Eye (tissue), 1 donor: ENCODE measurements at regions not wholly inside any gene's neighbourhood (a gene's known extent, or its start where the extent isn't known, plus 50 kb on each side); places are given as distances from the start of the nearest gene placed in this dataset.
"Not testable (repeated sequence)": the region's sequence is repeated elsewhere in the genome, so short reads cannot be mapped to it uniquely, and the experiment has no call there.

Experiments used
- DNase-seq: peaks from one replicate; pipeline ENCODE4 v3.0.0-alpha.2; 2015

DNA sequence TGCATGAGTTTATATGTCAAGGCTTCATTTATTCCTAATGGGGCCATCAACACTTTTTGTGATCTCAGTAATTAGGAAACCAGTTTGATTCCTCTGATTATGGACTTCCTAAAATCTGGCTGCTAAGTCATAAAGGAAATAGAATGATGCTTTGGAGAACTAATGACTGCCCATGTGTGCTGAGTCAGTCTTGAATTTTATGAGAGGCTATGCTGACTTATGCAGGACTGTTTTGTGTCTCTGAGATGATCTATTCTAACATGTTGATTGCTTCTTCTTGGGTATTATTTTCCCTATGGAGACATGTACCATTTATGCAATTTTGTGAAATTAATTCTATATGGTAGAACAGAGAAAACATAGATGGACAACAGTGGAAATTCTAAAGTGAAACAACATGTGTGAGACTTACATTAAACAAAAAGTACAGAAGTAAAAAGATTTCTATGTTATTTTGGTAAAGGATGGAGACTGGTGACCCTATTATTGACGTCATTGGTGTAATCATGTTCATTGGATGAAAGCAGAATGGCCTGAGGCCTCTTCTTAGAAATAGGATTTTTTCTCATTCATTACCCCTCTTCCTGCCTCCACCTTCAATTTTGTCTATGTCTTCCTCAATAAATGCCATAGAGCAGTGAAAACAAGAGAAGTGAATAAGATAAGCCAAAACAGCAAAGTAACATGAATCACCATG, 1658.2 kb upstream of the PIK3C3 start:
- no peak for DNase-seq

DNA sequence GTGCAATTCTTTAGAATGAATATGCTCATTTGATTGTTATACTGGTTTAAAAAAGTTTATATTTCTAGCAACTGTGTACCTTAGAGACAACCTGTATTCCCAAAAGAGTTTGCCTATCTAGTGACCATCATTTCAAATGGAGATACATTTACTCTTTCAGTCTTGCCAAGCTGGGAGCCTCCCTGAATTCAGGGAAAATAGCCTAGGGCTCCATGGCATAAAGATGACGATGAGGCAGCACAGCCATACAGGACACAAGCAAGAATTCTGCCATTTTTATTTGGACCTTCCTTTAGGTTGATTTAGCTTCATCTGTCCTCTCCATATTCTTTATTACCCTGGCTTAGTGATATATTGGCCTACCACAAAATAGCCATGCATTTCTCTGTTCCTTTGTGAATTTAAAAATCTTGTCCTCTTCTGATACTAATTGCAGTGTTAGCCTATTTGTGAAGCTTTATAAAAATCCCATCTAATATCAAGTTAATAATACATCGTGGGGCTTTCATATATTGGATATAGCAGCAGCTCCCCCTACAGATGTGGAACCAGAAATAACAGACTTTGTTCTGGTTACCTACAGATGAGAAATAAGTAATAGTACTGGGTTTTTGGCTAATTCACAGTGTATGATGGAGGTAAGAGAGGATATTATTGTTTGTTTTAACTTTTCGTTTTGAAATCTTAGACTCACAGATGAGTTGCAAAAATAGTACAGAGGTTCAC, 1661.9 kb upstream of the PIK3C3 start:
- DNase-seq, result peak; percentile 8

GRCh38 chr18:40283560-40283959, 1671.5 kb upstream of the PIK3C3 start:
- peak; percentile 16 for DNase-seq

GRCh38 chr18:40281356-40281755, 1673.7 kb upstream of the PIK3C3 start:
- not testable (repeated sequence) for DNase-seq

GRCh38 chr18:40274618-40275196, 1680.3 kb upstream of the PIK3C3 start:
- DNase-seq, result no peak

DNA sequence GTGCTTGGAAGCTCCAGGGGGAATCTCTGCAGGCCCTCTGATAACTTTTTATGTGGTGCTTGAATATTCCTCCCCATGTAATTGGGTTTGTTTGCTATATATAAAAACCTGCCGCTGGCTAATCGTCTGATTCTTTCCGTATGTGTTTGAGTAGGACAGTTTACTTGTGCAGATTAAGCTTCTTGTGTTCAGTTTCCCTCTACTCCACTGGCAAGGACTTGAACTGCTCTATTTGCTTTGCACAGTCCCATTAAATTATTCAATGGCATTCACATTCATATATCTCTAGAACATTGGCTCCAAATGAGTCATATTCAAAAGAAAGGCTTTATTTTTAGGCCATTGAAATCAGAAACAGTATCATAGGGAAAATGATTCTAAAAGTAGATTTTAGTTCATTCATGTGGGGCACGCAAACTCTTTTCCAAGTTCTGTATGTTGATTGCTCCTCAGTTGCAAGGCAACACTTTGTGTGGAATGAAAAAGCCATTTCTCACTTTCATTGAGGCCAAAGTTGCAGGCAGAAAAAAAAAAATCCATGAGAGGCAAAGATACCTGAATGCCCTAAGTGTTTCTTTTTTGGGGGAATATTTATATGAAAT, 1682.3 kb upstream of the PIK3C3 start:
- DNase-seq, result no peak

DNA sequence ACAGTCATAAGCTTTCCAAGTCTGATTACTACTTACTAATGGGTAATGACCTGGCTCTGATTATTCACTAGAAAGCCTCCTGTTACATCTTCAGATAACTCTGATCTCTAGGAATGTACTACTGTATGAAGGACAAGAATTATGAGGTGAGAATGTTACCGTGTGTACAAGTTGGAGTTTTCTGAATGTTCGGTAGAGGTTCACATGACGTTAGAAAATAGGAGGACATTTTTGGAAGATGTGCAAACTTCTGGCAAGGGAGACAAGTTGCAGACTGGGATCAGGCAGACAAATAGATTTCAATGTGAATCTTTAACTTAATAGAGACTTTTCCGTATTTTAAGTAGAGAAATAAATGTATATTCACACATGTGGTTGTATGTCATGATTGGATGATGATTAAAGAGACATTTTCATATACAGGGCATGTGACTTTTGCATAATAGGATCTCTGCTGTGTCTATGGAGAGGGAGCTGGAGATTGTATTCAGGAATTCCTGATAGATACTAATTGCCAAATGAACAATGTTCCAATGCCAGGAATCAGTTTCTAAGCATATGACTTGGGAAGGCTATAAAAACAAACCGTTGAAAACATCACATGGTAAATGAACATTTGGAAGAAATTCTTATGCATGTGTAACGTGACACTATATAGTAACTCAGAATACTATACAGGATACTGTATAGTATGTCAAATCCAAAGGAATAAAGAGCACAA, 1695.8 kb upstream of the PIK3C3 start:
- no peak for DNase-seq

DNA sequence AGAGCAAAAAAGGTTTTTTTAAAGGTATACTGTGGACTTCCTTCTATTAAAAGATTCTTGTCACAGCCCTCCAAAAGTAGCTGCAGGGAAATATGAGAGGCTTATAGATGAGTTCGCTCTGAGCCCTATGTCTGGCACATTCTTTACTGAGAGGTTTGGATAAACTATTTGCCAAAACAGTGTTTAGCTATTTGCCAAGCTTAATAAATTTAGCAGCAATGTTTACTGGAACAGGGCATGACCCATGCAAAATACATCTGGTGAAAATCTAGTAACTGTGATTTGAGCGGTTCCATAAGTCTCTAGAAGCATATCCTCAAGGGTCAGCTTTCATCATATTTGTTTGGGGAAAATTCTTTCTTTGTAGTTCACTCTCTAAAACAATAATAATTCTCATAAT, 1696.7 kb upstream of the PIK3C3 start:
- DNase-seq, result peak; percentile 1

DNA sequence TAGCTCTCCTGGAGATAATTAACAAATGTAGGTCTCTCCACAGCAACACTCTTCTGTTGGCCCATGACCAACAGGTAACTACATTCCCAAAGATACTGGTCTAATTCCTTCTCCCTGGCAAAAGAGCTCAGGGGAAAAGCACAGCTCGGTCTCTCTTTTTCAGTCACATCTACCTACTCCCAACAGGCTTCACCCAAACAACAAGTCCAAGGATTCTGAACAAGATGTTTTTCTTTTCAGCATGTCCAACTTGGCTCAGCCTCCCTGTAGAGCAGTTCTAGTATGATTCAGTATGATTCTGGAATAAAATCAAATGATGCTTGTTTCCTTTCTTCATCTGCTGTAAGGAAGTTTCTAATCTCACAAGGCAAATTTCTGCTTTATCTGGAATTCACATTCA, 1704.8 kb upstream of the PIK3C3 start:
- DNase-seq, result no peak

- no peak for DNase-seq
These were observed 1705.5 kb upstream of the PIK3C3 start for GRCh38 chr18:40249390-40250080.

DNA sequence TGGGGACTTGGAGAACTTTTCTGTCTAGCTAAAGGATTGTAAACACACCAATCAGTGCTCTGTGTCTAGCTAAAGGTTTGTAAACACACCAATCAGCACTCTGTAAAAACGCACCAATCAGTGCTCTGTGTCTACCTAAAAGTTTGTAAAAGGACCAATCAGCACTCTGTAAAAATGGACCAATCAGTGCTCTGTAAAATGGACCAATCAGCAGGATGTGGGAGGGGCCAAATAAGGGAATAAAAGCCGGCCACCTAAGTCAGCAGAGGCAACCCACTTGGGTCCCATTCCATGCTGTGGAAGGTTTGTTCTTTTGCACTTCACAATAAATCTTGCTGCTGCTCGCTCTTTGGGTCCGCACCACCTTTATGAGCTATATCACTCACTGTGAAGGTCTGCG, 1709.4 kb upstream of the PIK3C3 start:
- not testable (repeated sequence) for DNase-seq

DNA sequence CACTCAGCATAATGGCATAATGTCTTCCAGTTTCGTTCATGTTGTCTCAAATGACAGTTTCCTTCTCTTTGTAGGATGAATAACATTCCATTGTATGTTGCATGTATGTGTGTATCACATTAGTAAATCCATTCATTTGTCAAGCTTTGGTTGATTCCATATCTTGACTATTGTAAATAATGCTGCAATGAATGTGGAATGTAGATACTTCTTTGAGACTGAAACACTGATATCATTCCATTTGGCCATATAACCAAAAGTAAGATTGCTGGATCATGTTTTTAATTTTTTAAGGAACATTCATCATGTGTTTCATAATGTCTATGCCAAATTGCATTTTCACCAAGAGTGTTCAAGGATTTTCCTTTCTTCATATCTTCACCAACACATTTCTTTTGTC, 1711.4 kb upstream of the PIK3C3 start:
- DNase-seq, result no peak

DNA sequence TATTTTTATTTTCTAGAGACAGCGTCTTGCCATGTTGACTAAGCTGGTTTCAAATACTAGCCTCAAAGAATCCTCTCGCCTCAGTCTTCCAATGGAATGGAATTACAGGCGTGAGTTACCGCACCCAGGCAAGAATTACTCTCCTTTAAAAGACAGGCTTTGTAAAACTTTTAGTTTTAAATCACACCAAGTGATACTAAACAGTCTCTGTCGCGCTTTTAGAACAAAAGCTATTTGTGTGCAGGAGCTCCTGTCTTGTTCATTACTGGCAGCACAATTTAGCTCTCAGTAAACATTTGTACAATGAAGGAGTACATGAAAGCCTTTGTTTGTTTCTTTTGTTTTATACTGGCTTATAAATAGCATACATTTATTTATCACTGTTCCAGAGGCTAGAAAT, 1719.2 kb upstream of the PIK3C3 start:
- DNase-seq, result no peak

- DNase-seq, result no peak
These were observed 1719.7 kb upstream of the PIK3C3 start for GRCh38 chr18:40235323-40235722.

DNA sequence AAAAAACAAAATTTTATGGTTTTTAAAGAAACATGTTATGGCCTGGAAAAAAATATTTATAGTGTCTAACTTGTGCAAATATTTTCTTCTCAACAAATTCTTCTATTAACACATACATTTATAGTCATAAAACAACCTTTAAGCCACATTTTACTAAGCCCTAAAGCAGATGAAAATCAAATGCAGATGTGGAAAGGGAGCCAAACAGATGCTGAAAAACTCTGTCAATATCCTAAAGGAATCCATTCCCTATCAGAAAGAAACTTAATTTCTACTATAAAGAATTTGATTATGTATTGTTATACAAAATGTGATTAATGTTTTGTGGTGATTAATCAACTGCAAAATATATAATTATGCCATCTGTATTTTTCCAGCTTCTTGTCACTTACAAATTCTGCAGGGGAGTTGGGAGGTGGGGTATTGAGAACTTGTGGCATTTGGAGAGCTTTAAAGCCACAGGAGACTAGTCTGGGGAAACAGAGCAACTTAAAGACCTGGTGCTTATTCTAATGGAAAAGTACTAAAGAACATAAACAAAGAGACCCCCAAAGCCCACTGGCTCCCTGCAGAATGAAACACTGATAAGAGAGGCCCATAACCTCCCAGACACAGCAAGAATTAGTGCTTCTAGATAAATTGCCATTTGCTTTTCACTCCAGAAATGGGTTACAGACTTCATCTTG, 1721.0 kb upstream of the PIK3C3 start:
- peak; percentile 22 for DNase-seq

DNA sequence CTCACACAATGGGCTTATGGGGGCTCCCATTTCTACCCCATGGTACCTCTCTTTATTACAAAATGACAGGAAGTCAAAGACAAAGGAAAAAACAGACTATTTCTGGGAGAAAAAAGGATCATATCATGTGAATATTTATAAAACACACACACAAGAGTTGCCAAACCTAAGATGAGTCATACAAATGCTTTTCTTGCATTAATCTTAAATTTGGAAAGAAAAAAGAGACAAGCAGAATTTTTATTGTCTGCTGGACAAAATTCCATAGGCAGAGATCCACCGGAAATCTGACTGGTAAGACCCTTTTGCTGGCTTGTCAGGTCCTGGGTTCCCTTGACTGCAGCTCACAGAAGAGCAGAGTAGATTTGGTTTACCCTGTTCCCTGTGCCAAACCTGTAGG, 1732.3 kb upstream of the PIK3C3 start:
- no peak for DNase-seq

- no peak for DNase-seq
These were observed 1738.2 kb upstream of the PIK3C3 start for GRCh38 chr18:40216856-40217255.

- no peak for DNase-seq
These were observed 1739.1 kb upstream of the PIK3C3 start for GRCh38 chr18:40215979-40216378.

DNA sequence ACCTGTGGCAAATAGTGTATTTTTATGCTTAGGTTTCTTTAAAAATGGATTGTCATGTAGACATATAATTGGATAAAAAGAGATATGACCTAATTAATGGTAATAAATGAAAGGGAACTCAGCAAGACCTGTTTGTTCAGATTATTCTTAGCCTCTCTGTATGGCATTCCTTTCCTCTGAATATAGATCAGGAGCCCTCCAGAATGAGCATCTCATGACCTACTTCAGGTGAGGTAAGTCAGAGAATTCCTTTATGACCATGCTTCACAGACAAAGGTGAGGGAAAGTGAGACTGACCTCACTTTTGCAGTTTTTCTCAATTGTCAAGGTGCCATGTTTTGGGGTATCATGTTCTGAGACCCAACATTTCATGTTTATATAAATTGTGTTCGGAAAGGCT, 1744.3 kb upstream of the PIK3C3 start:
- DNase-seq, result no peak

DNA sequence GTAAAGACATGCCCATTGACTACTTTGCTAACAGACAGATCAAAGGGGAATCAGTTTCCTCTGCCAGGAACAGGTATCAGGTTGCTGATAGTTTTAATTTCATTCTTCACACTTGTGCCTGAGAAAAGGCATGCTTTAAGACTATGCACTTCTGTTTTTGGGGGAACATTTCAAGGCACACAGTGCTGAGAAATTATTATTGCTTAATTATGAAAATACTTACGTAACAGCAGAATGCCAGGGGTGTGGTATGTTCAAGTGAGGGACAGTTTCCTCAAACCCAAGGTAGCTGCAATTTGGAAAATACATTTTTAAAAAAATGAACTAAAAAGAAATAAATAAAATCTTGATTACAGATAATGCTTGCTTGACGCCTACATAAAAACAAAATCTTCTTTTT, 1746.1 kb upstream of the PIK3C3 start:
- DNase-seq, result no peak

- no peak for DNase-seq
These were observed 1757.3 kb upstream of the PIK3C3 start for GRCh38 chr18:40197711-40198110.

DNA sequence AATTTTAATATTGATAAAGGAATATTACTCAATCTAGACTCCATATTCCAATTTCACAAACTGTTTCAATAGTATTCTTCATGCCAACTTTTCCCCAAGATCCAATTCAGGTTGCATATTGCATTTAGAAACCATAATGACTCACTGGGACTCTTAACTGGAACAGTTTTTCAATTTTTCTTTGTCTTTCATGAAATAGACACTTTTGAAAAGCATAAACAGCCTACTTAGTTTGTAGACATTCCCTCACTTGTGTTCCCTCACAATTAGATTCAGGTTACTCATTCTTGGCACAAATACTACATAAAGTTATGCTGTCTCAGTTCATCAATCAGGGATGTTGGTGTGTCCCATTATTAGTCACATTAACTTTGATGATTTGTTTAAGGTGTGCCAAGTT, 1768.4 kb upstream of the PIK3C3 start:
- DNase-seq, result no peak
